ENCODE measurements at regions not wholly inside any gene's neighbourhood (a gene's known extent, or its start where the extent isn't known, plus 50 kb on each side); places are given as distances from the start of the nearest gene placed in this dataset.

DNA sequence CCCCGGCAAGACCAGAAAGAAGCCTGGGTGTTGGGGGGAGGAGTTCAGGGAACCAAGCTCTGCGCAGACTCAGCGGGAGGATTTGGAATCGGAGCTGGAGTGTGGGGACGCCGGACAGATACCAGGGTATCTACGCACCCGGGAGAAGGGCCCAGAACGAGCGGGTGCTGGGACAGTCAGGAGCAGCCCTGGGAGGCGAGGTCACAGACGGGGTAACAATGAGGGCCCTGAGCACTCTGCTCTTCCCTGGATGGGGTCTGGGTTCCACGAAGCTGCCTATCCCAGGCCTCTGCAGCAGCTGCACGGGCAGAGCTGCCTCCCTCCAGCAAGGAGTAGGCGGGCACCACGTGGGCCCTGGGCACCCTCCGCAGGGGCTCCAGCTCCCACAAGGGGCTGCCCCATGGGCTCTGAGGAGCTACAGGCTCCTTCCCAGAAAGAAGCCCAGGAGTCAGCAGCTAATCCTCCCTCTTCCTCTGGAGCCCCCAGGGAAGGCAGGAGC lies 197.2 kb downstream of the BRD1 start:
- no peak overlapping the region for H3K4me3 ChIP-seq (ENCODE audit: low read depth, low read length)
- no peak for DNase-seq (ENCODE audit: low read depth)
- no peak for TF ChIP-seq CTCF (IDR thresholded peaks at IDR 0.05; ENCODE audit: control insufficient read depth, extremely low read depth, insufficient read depth)

- no peak overlapping the region for H3K4me3 ChIP-seq (ENCODE audit: low read depth, low read length)
- TF ChIP-seq CTCF (IDR thresholded peaks at IDR 0.05; ENCODE audit: control insufficient read depth, extremely low read depth, insufficient read depth) = no peak
- no peak for DNase-seq (ENCODE audit: low read depth)
These were observed 197.9 kb downstream of the BRD1 start for GRCh38 chr22:49629586-49630447.

GRCh38 chr22:49629261-49629570 lies 198.5 kb downstream of the BRD1 start:
- no peak for DNase-seq (ENCODE audit: low read depth)

DNA sequence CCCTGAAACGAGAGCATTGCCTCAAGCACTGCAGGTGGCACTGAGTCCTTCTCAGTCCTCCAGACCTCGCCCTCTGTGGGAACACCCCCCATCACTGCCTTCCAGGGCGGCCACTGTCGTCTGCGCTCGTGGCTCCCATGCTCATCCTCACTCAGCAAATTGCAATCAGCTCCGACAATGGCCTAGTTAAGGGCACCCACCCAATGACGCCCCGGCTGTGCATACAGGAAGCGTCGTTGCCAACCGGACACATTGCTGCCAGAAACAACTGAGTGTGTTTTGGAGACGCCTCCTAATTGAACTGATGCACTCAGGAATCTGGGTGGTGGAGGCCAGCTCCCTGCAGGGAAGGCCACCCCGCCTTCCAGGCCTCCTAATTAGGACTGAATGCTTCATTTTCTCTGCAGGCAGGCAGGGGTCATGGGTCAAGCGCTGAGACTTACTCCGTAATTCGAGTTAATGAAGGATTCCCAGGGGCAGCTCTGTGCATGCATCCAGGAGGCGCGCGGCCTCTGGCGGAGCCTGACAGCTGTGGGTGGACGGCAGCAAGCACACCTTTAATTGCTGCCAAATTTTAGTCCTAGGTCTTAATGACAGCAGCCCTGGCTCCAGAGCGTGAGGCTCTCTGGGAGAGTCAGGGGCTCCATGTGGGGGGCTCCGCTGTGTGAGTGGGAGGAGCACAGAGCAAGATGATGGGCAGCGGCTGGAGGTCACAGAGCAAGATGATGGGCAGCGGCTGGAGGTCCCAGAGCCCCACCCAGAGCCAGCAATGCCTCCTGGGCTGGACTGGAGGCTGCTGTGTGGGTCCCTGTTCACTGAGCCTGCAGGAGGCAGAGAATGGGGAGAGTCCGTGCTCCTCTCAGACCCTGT lies 199.0 kb downstream of the BRD1 start:
- no peak for DNase-seq (ENCODE audit: low read depth)
- no peak overlapping the region for H3K4me3 ChIP-seq (ENCODE audit: low read depth, low read length)
- TF ChIP-seq CTCF (IDR thresholded peaks at IDR 0.05; ENCODE audit: control insufficient read depth, extremely low read depth, insufficient read depth) = no peak

More at GRCh38 chr22:49629261-49629570, 198.5 kb downstream of the BRD1 start:
- no peak for TF ChIP-seq CTCF (IDR thresholded peaks at IDR 0.05; ENCODE audit: control insufficient read depth, extremely low read depth, insufficient read depth)
- no peak overlapping the region for H3K4me3 ChIP-seq (ENCODE audit: low read depth, low read length)

- 0 out of 2 replicates have a peak, but pooled peaks have one; percentile 2 for TF ChIP-seq CTCF (IDR thresholded peaks at IDR 0.05; ENCODE audit: control insufficient read depth, extremely low read depth, insufficient read depth)
- DNase-seq (ENCODE audit: low read depth) = no peak
- H3K4me3 ChIP-seq (ENCODE audit: low read depth, low read length) = no peak overlapping the region
These were observed 200.2 kb downstream of the BRD1 start for GRCh38 chr22:49627217-49628181.
